ENCODE measurements at regions not wholly inside any gene's neighbourhood (a gene's known extent, or its start where the extent isn't known, plus 50 kb on each side); places are given as distances from the start of the nearest gene placed in this dataset.
A peak's percentile ranks its signal among the peaks of the same experiment; 100 is the strongest.
"Not testable (repeated sequence)": the region's sequence is repeated elsewhere in the genome, so short reads cannot be mapped to it uniquely, and the experiment has no call there.

- H3K4me1 Mint-ChIP-seq, H3K4me3 Mint-ChIP-seq, H3K36me3 Mint-ChIP-seq, H3K27ac Mint-ChIP-seq, H3K27me3 Mint-ChIP-seq, H3K9me3 Mint-ChIP-seq: not testable (repeated sequence)
Observed at GRCh38 chr15:93918801-93919200, 312.6 kb upstream of the MCTP2 start.

- no peaks in the 10 kb centered on the region for H3K36me3 Mint-ChIP-seq
- no peak overlapping the region for H3K4me3 Mint-ChIP-seq
- no peaks in the 10 kb centered on the region for H3K4me1 Mint-ChIP-seq
- peaks cover 3% of the 10 kb centered on the region for H3K9me3 Mint-ChIP-seq
- no peaks in the 10 kb centered on the region for H3K27me3 Mint-ChIP-seq
- H3K27ac Mint-ChIP-seq = no peak overlapping the region
Observed at GRCh38 chr15:93917181-93917580, 314.2 kb upstream of the MCTP2 start.

GRCh38 chr15:93913871-93914270, 317.5 kb upstream of the MCTP2 start:
- Mint-ChIP-seq H3K27me3 (peaks cover 3% of the 10 kb centered on the region), H3K36me3 (no peaks in the 10 kb centered on the region), H3K4me1 (no peaks in the 10 kb centered on the region), H3K27ac (no peak overlapping the region), H3K4me3 (no peak overlapping the region), H3K9me3 (no peaks in the 10 kb centered on the region)

GRCh38 chr15:93913310-93913709, 318.1 kb upstream of the MCTP2 start:
- H3K4me3 Mint-ChIP-seq = no peak overlapping the region
- no peaks in the 10 kb centered on the region for H3K9me3 Mint-ChIP-seq
- peaks cover 3% of the 10 kb centered on the region for H3K27me3 Mint-ChIP-seq
- no peaks in the 10 kb centered on the region for H3K36me3 Mint-ChIP-seq
- no peaks in the 10 kb centered on the region for H3K4me1 Mint-ChIP-seq
- no peak overlapping the region for H3K27ac Mint-ChIP-seq

GRCh38 chr15:93900476-93901400, 330.6 kb upstream of the MCTP2 start:
- H3K27ac Mint-ChIP-seq = no peak overlapping the region

GRCh38 chr15:93899817-93900216, 331.5 kb upstream of the MCTP2 start:
- Mint-ChIP-seq H3K9me3 (no peaks in the 10 kb centered on the region), H3K27ac (no peak overlapping the region), H3K36me3 (no peaks in the 10 kb centered on the region), H3K4me3 (no peak overlapping the region), H3K4me1 (no peaks in the 10 kb centered on the region), H3K27me3 (peaks cover 1% of the 10 kb centered on the region)

More at GRCh38 chr15:93900476-93901400, 330.6 kb upstream of the MCTP2 start:
- Mint-ChIP-seq H3K9me3 (no peaks in the 10 kb centered on the region), H3K27me3 (peaks cover 1% of the 10 kb centered on the region), H3K4me1 (no peaks in the 10 kb centered on the region), H3K36me3 (no peaks in the 10 kb centered on the region), H3K4me3 (no peak overlapping the region)

GRCh38 chr15:93897377-93897776, 334.0 kb upstream of the MCTP2 start:
- H3K27me3 Mint-ChIP-seq = peaks cover 1% of the 10 kb centered on the region
- H3K4me3 Mint-ChIP-seq = no peak overlapping the region
- H3K4me1 Mint-ChIP-seq = no peaks in the 10 kb centered on the region
- H3K27ac Mint-ChIP-seq = no peak overlapping the region
- no peaks in the 10 kb centered on the region for H3K36me3 Mint-ChIP-seq
- no peaks in the 10 kb centered on the region for H3K9me3 Mint-ChIP-seq

- peaks cover 1% of the 10 kb centered on the region for H3K27me3 Mint-ChIP-seq
- no peaks in the 10 kb centered on the region for H3K36me3 Mint-ChIP-seq
- no peak overlapping the region for H3K27ac Mint-ChIP-seq
- H3K4me1 Mint-ChIP-seq = no peaks in the 10 kb centered on the region
- H3K9me3 Mint-ChIP-seq = no peaks in the 10 kb centered on the region
- no peak overlapping the region for H3K4me3 Mint-ChIP-seq
Observed at GRCh38 chr15:93895976-93896770, 335.2 kb upstream of the MCTP2 start.

GRCh38 chr15:93894438-93895036, 336.8 kb upstream of the MCTP2 start:
- H3K36me3 Mint-ChIP-seq = no peaks in the 10 kb centered on the region
- H3K4me3 Mint-ChIP-seq = no peak overlapping the region
- H3K27me3 Mint-ChIP-seq = peaks cover 1% of the 10 kb centered on the region
- no peaks in the 10 kb centered on the region for H3K9me3 Mint-ChIP-seq
- H3K4me1 Mint-ChIP-seq = no peaks in the 10 kb centered on the region
- H3K27ac Mint-ChIP-seq = no peak overlapping the region

- Mint-ChIP-seq H3K4me1 (no peaks in the 10 kb centered on the region), H3K9me3 (no peaks in the 10 kb centered on the region), H3K27ac (no peak overlapping the region), H3K36me3 (no peaks in the 10 kb centered on the region), H3K4me3 (no peak overlapping the region), H3K27me3 (peaks cover 3% of the 10 kb centered on the region)
Observed at GRCh38 chr15:93887151-93887550, 344.2 kb upstream of the MCTP2 start.

GRCh38 chr15:93882779-93883178, 348.6 kb upstream of the MCTP2 start:
- no peaks in the 10 kb centered on the region for H3K9me3 Mint-ChIP-seq
- no peak overlapping the region for H3K4me3 Mint-ChIP-seq
- no peaks in the 10 kb centered on the region for H3K4me1 Mint-ChIP-seq
- peak overlapping the region; percentile 38 for H3K27ac Mint-ChIP-seq
- H3K36me3 Mint-ChIP-seq = no peaks in the 10 kb centered on the region
- H3K27me3 Mint-ChIP-seq = peaks cover 10% of the 10 kb centered on the region

GRCh38 chr15:93882141-93882540, 349.2 kb upstream of the MCTP2 start:
- H3K27ac Mint-ChIP-seq = no peak overlapping the region
- peaks cover 10% of the 10 kb centered on the region for H3K27me3 Mint-ChIP-seq
- no peaks in the 10 kb centered on the region for H3K9me3 Mint-ChIP-seq
- H3K4me3 Mint-ChIP-seq = no peak overlapping the region
- no peaks in the 10 kb centered on the region for H3K4me1 Mint-ChIP-seq
- H3K36me3 Mint-ChIP-seq = no peaks in the 10 kb centered on the region

- Mint-ChIP-seq H3K4me3 (no peak overlapping the region), H3K4me1 (no peaks in the 10 kb centered on the region), H3K36me3 (no peaks in the 10 kb centered on the region), H3K9me3 (no peaks in the 10 kb centered on the region), H3K27me3 (peaks cover 10% of the 10 kb centered on the region), H3K27ac (no peak overlapping the region)
Observed at GRCh38 chr15:93881310-93881709, 350.1 kb upstream of the MCTP2 start.

- Mint-ChIP-seq H3K36me3 (no peaks in the 10 kb centered on the region), H3K27me3 (peaks cover 9% of the 10 kb centered on the region), H3K4me1 (no peaks in the 10 kb centered on the region), H3K4me3 (no peak overlapping the region), H3K27ac (no peak overlapping the region), H3K9me3 (no peaks in the 10 kb centered on the region)
Observed at GRCh38 chr15:93880358-93880757, 351.0 kb upstream of the MCTP2 start.

GRCh38 chr15:93870583-93870982, 360.8 kb upstream of the MCTP2 start:
- no peak overlapping the region for H3K4me3 Mint-ChIP-seq
- no peaks in the 10 kb centered on the region for H3K9me3 Mint-ChIP-seq
- H3K4me1 Mint-ChIP-seq = no peaks in the 10 kb centered on the region
- no peaks in the 10 kb centered on the region for H3K27me3 Mint-ChIP-seq
- no peaks in the 10 kb centered on the region for H3K36me3 Mint-ChIP-seq
- H3K27ac Mint-ChIP-seq = no peak overlapping the region

- Mint-ChIP-seq H3K4me3 (no peak overlapping the region), H3K36me3 (no peaks in the 10 kb centered on the region), H3K4me1 (no peaks in the 10 kb centered on the region), H3K27me3 (peaks cover 4% of the 10 kb centered on the region), H3K9me3 (no peaks in the 10 kb centered on the region), H3K27ac (no peak overlapping the region)
Observed at GRCh38 chr15:93866948-93867347, 364.4 kb upstream of the MCTP2 start.
